HL-60 (cell line): ENCODE measurements at regions not wholly inside any gene's neighbourhood (a gene's known extent, or its start where the extent isn't known, plus 50 kb on each side); places are given as distances from the start of the nearest gene placed in this dataset.

Experiments
- DNase-seq, 2 experiments: peaks; one replicate each; pipeline ENCODE4 v3.0.0-alpha.2; 2010 to 2020; ENCODE audit warnings: low read depth in 1 of 2, low spot score in 1 of 2
- H3K27ac ChIP-seq: fragments of 250-450 bp; sonication (Bioruptor Pico); replicated peaks from 2 replicates; pipeline ENCODE4 v1.5.1; 2020; ENCODE audit warnings: mild to moderate bottlenecking, moderate library complexity
- H3K27me3 ChIP-seq: fragments of 250-450 bp; sonication (Bioruptor Pico); 2 replicates; pipeline ENCODE4 v1.5.1; 2021; ENCODE audit warnings: mild to moderate bottlenecking, moderate library complexity; ENCODE audit not compliant: insufficient read depth, poor library complexity, severe bottlenecking
- H3K4me3 ChIP-seq: replicated peaks from 2 replicates; pipeline ENCODE4 v1.5.1; 2011; ENCODE audit warnings: mild to moderate bottlenecking, control low read depth, low read length; ENCODE audit not compliant: insufficient read depth
- CTCF ChIP-seq: IDR thresholded peaks from one replicate; pipeline ENCODE4 v1.5.1; 2011; ENCODE audit warnings: low read length, control low read depth, inconsistent platforms; ENCODE audit not compliant: insufficient read depth
- GABPA ChIP-seq: IDR thresholded peaks from 2 replicates; pipeline ENCODE4 v1.6.1; 2012; ENCODE audit warnings: low read depth
- POLR2AphosphoS5 ChIP-seq: IDR thresholded peaks from 2 replicates; pipeline ENCODE4 v1.6.1; 2012; ENCODE audit warnings: low read depth
- SPI1 ChIP-seq: IDR thresholded peaks from 2 replicates; pipeline ENCODE4 v1.6.1; 2012; ENCODE audit warnings: low read depth, mild to moderate bottlenecking, borderline replicate concordance
- TF ChIP-seq, protein P1 (sequence below): IDR thresholded peaks from 2 replicates; pipeline ENCODE4 v1.6.1; 2012; ENCODE audit warnings: low read depth; ENCODE audit not compliant: insufficient replicate concordance

- H3K27ac ChIP-seq, result no peak overlapping the region
- no peak for DNase-seq
- H3K27me3 ChIP-seq, result no peaks in the 10 kb centered on the region
- TF ChIP-seq CTCF (no peak), GABPA (no peak), SPI1 (peak; percentile 72; the same call in 1 of the 2 replicates)
- TF ChIP-seq, protein P1, sequence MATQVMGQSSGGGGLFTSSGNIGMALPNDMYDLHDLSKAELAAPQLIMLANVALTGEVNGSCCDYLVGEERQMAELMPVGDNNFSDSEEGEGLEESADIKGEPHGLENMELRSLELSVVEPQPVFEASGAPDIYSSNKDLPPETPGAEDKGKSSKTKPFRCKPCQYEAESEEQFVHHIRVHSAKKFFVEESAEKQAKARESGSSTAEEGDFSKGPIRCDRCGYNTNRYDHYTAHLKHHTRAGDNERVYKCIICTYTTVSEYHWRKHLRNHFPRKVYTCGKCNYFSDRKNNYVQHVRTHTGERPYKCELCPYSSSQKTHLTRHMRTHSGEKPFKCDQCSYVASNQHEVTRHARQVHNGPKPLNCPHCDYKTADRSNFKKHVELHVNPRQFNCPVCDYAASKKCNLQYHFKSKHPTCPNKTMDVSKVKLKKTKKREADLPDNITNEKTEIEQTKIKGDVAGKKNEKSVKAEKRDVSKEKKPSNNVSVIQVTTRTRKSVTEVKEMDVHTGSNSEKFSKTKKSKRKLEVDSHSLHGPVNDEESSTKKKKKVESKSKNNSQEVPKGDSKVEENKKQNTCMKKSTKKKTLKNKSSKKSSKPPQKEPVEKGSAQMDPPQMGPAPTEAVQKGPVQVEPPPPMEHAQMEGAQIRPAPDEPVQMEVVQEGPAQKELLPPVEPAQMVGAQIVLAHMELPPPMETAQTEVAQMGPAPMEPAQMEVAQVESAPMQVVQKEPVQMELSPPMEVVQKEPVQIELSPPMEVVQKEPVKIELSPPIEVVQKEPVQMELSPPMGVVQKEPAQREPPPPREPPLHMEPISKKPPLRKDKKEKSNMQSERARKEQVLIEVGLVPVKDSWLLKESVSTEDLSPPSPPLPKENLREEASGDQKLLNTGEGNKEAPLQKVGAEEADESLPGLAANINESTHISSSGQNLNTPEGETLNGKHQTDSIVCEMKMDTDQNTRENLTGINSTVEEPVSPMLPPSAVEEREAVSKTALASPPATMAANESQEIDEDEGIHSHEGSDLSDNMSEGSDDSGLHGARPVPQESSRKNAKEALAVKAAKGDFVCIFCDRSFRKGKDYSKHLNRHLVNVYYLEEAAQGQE, result no peak
- H3K4me3 ChIP-seq, result no peak overlapping the region
These were observed 78.8 kb upstream of the TDRD3 start for GRCh38 chr13:60318186-60318585.

GRCh38 chr13:60324131-60324530 is 72.9 kb upstream of the TDRD3 start:
- Histone ChIP-seq H3K4me3 (no peak overlapping the region), H3K27me3 (no peaks in the 10 kb centered on the region), H3K27ac (no peak overlapping the region)
- TF ChIP-seq POLR2AphosphoS5 (no peak), SPI1 (no peak), GABPA (no peak), CTCF (no peak)
- TF ChIP-seq, protein P1, result no peak
- DNase-seq, result no peak

DNA sequence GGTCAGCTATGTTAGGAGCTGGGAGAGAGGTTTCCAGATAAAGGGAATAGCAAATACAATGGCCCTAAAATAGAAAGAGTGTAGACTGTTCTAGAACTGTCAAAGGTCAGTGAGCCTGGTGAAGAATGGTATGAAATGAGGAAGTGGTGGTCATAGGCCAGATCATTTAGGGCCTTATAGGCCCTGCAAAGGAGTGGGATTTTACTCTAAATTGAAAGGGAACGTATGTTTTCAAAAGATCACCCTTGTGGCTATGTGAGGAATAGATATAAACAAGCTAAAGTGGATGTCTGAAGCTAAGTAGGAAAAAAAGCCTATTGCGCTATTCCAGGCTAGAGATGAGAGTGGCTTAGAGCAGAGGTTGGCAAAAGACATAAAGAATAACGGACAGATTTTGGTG is 70.7 kb upstream of the TDRD3 start:
- H3K27me3 ChIP-seq, result no peaks in the 10 kb centered on the region
- TF ChIP-seq GABPA (no peak), SPI1 (peak; percentile 70), CTCF (no peak)
- TF ChIP-seq, protein P1, result no peak
- no peak overlapping the region for H3K4me3 ChIP-seq
- DNase-seq, result no peak
- H3K27ac ChIP-seq, result no peak overlapping the region
